ENCODE measurements at regions not wholly inside any gene's neighbourhood (a gene's known extent, or its start where the extent isn't known, plus 50 kb on each side); places are given as distances from the start of the nearest gene placed in this dataset.

DNA sequence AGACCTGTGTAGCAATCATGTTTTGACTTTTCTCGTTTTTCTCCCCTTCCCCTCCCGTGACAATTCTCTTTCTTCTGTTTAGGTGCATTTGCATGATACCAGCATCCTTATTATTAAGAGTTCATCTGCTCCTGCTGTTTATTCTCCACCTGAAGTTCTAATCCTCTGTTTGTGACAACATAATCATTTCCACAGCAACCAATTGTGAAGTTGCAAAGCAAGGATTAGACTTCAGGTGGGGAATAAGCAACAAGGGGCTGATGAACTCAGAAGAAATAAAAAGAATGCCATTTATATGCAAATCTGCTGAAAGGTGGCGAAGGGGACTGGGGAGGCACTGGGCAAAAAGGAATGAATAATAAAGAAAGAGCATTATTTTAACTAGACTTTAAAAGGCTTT is 124.8 kb upstream of the LINC00305 start:
- DNase-seq = no peak
- H3K9me3 Mint-ChIP-seq = no peaks in the 10 kb centered on the region
- POLR2A ChIA-PET = no interaction called here
- H3K36me3 Mint-ChIP-seq = no peaks in the 10 kb centered on the region
- no peak overlapping the region for H3K27ac Mint-ChIP-seq
- H3K4me3 Mint-ChIP-seq = no peak overlapping the region
- no peaks in the 10 kb centered on the region for H3K4me1 Mint-ChIP-seq
- H3K27me3 Mint-ChIP-seq = no peaks in the 10 kb centered on the region
- no peak for ATAC-seq (ENCODE audit: low read depth)

GRCh38 chr18:64271975-64272659 is 123.2 kb upstream of the LINC00305 start:
- H3K4me1 Mint-ChIP-seq = no peaks in the 10 kb centered on the region

GRCh38 chr18:64271246-64271645 is 122.4 kb upstream of the LINC00305 start:
- H3K27ac Mint-ChIP-seq = no peak overlapping the region
- DNase-seq (no peak), ATAC-seq (ENCODE audit: low read depth) (no peak)
- POLR2A ChIA-PET = no interaction called here
- no peaks in the 10 kb centered on the region for H3K27me3 Mint-ChIP-seq
- H3K9me3 Mint-ChIP-seq = no peaks in the 10 kb centered on the region
- H3K36me3 Mint-ChIP-seq = no peaks in the 10 kb centered on the region
- H3K4me1 Mint-ChIP-seq = no peaks in the 10 kb centered on the region
- H3K4me3 Mint-ChIP-seq = no peak overlapping the region

More at GRCh38 chr18:64271975-64272659, 123.2 kb upstream of the LINC00305 start:
- ATAC-seq (ENCODE audit: low read depth) = no peak
- no peaks in the 10 kb centered on the region for H3K36me3 Mint-ChIP-seq
- no peak overlapping the region for H3K4me3 Mint-ChIP-seq
- POLR2A ChIA-PET = no interaction called here
- H3K27ac Mint-ChIP-seq = no peak overlapping the region
- H3K9me3 Mint-ChIP-seq = no peaks in the 10 kb centered on the region
- no peaks in the 10 kb centered on the region for H3K27me3 Mint-ChIP-seq
- no peak for DNase-seq

DNA sequence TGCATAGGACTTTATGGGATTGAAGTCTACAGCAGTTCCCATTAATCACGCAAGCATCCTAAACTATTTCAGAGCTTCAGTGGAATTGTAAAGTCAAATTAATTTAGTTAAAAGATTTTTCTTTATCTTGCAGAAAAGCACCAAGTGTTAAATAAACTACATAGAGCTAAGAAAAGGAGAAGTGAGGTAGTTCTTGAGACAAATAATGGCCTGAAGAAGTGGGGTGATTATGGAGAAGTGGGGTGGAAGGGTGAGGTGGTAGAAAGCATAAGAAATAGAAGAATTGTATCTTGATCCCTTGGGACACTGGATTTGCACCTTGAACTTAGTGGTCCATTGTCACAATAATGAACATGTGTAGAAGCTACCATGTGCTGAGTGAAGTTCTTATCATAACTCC is 121.7 kb upstream of the LINC00305 start:
- H3K27ac Mint-ChIP-seq = no peak overlapping the region

DNA sequence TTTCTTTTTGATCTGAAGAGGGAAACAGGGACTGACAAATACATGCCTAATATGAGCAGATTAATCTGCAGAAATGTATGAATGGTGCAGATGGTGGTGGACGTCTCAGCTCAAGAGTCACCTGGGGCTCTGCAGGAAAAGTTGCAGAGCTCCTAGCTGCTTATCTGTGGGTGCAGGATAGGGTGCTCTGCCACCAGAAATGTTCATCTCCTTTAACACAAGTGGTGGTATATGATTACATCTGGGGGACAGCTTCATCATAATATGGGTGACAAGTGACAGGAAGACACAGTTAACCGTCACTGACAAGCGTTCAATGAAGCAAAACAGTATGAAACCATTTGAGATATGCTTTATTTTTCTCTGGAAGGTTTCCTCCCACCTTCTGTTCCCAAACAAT is 121.2 kb upstream of the LINC00305 start:
- Mint-ChIP-seq H3K27me3 (no peaks in the 10 kb centered on the region), H3K4me3 (no peak overlapping the region), H3K36me3 (no peaks in the 10 kb centered on the region), H3K4me1 (no peaks in the 10 kb centered on the region), H3K27ac (no peak overlapping the region), H3K9me3 (peaks cover 4% of the 10 kb centered on the region)
- ATAC-seq (ENCODE audit: low read depth) = no peak
- POLR2A ChIA-PET = no interaction called here
- no peak for DNase-seq

More for the DNA sequence above, 121.7 kb upstream of the LINC00305 start:
- no peak overlapping the region for H3K4me3 Mint-ChIP-seq
- POLR2A ChIA-PET = no interaction called here
- no peaks in the 10 kb centered on the region for H3K36me3 Mint-ChIP-seq
- no peaks in the 10 kb centered on the region for H3K27me3 Mint-ChIP-seq
- ATAC-seq (ENCODE audit: low read depth) (no peak), DNase-seq (no peak)
- H3K4me1 Mint-ChIP-seq = no peaks in the 10 kb centered on the region
- peaks cover 2% of the 10 kb centered on the region for H3K9me3 Mint-ChIP-seq

DNA sequence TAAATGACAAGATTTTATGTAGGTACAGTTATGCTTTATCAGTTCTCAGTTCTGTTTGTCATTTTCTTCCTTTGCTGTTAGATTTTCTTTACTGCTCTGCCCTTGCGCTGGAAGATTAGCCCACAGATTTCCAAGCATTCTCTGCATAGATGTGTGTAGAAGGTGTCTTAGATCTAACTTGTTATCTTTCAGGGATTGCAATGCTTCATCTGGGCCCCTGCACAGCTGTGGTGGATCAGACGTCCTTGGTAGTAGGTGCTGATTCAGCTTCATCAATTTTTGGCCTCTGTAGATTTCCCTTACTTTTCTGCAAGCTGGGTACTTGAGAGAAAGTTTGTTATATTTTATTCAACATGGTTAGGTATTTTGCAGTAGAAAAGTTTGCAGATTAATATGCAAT is 115.3 kb upstream of the LINC00305 start:
- no peak for ATAC-seq (ENCODE audit: low read depth)
- Mint-ChIP-seq H3K9me3 (peaks cover 4% of the 10 kb centered on the region), H3K27me3 (no peaks in the 10 kb centered on the region), H3K36me3 (no peaks in the 10 kb centered on the region), H3K4me1 (no peaks in the 10 kb centered on the region), H3K27ac (no peak overlapping the region), H3K4me3 (no peak overlapping the region)
- POLR2A ChIA-PET = no interaction called here
- DNase-seq = no peak

GRCh38 chr18:64260810-64261209 is 111.9 kb upstream of the LINC00305 start:
- peaks cover 4% of the 10 kb centered on the region for H3K9me3 Mint-ChIP-seq
- H3K4me3 Mint-ChIP-seq = no peak overlapping the region
- H3K4me1 Mint-ChIP-seq = no peaks in the 10 kb centered on the region
- no peaks in the 10 kb centered on the region for H3K27me3 Mint-ChIP-seq
- POLR2A ChIA-PET = no interaction called here
- ATAC-seq (ENCODE audit: low read depth) (no peak), DNase-seq (no peak)
- H3K27ac Mint-ChIP-seq = no peak overlapping the region
- no peaks in the 10 kb centered on the region for H3K36me3 Mint-ChIP-seq

DNA sequence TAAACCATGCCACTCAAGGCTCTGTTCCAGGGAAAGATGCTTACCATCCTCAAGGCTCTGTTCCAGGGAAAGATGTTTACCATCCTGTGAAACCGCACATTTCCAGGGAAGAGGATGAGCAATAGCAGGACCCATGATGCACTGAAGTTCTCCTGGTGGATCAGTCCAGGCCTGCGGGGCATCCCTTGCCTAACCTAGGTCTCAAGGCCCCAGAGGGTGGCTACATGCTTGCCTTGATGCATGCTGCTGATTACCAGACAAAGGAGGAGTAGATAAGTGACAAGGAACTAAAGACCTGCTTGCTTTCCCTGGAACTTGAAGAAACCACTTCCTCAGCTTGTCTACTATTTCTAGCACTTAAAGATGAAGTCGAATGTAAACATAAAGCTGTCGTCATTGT is 111.0 kb upstream of the LINC00305 start:
- H3K36me3 Mint-ChIP-seq = no peaks in the 10 kb centered on the region
- no peaks in the 10 kb centered on the region for H3K4me1 Mint-ChIP-seq
- POLR2A ChIA-PET = no interaction called here
- no peak overlapping the region for H3K27ac Mint-ChIP-seq
- no peak for DNase-seq
- no peaks in the 10 kb centered on the region for H3K9me3 Mint-ChIP-seq
- ATAC-seq (ENCODE audit: low read depth) = no peak
- no peak overlapping the region for H3K4me3 Mint-ChIP-seq
- no peaks in the 10 kb centered on the region for H3K27me3 Mint-ChIP-seq

DNA sequence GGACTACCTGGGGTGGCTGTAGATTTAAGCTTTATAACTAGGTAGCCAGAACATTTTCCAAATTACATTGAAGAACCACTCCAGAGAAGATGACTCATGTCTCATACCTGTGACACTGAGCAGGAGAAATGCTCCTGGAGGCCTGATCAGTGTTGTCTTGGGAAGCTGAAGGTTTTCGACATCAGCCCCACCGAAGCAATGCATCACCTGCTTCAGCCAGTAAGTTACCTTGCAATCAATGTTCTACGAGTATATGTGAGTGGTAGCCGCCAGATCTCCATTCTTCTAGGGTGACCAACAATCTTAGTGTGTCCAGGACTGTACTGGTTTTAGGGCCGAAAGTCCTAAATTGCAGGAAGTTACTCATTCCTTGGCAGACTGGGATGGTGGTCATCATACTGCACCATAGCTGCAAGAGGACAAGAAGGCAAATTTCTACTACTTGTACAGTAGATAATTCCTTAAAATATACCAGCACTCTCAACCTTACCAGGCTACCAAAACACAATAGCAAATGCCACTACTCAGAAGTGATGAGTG is 109.3 kb upstream of the LINC00305 start:
- POLR2A ChIA-PET = no interaction called here
- Mint-ChIP-seq H3K27me3 (no peaks in the 10 kb centered on the region), H3K4me1 (no peaks in the 10 kb centered on the region), H3K9me3 (no peaks in the 10 kb centered on the region), H3K27ac (no peak overlapping the region), H3K36me3 (no peaks in the 10 kb centered on the region), H3K4me3 (no peak overlapping the region)
- no peak for DNase-seq
- no peak for ATAC-seq (ENCODE audit: low read depth)

DNA sequence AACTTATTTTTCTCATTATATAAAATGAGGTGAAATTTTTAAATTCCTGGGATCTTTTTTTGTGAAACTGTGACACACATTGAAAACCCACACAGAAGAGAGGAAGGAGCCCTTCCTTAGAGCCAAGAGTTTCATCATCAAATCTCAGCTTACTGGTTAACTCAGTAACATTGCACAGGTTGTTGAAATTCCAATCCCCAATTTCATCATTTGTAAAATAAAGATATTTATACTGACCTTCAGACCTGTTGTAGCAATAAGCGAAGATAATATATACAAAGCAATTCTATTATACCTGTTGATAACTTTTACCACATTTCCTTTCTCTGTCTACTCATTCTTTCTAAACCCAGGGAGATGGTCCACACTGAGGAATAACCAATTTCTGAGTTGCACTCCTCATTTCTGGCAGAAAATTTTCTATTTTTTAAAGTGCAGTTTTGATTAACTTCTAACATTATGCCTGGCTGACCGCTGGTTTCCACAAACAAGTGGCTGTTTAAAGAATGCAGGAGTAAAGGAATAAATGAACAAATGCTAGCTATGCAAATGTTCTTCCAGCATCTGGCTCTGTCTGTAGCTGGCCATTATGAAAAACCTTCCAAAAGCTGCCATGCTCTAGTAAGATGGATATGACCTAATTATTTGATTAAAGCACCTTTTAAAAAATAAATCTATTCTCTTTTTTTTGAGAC is 105.7 kb upstream of the LINC00305 start:
- no peaks in the 10 kb centered on the region for H3K9me3 Mint-ChIP-seq
- POLR2A ChIA-PET = no interaction called here

GRCh38 chr18:64253873-64254272 is 105.0 kb upstream of the LINC00305 start:
- DNase-seq (no peak), ATAC-seq (ENCODE audit: low read depth) (no peak)
- Mint-ChIP-seq H3K9me3 (no peaks in the 10 kb centered on the region), H3K4me3 (no peak overlapping the region), H3K4me1 (no peaks in the 10 kb centered on the region), H3K27me3 (no peaks in the 10 kb centered on the region), H3K27ac (no peak overlapping the region), H3K36me3 (no peaks in the 10 kb centered on the region)
- POLR2A ChIA-PET = no interaction called here

More for the DNA sequence above, 105.7 kb upstream of the LINC00305 start:
- DNase-seq (no peak), ATAC-seq (ENCODE audit: low read depth) (no peak)
- no peaks in the 10 kb centered on the region for H3K27me3 Mint-ChIP-seq
- H3K4me3 Mint-ChIP-seq = no peak overlapping the region
- no peaks in the 10 kb centered on the region for H3K36me3 Mint-ChIP-seq
- H3K4me1 Mint-ChIP-seq = no peaks in the 10 kb centered on the region
- no peak overlapping the region for H3K27ac Mint-ChIP-seq

DNA sequence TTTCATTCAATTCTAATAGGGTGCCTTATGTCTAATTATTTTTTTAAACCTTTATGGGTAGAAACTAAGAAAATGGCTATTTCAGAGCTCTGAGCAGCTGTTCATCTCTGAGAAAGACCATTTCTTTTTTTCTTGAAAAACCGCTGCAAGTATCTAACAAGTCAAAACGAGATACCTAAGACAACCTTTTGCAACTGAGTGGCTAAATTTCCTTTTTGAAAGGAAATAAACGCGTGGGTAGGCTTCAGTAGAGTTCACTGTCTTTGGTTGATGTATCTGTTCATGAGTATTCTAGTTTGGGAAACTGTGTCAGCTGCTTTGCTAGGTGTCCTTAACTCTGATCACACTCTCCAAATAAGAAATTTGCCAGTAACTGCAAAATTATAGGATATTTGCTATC is 104.3 kb upstream of the LINC00305 start:
- no peak for DNase-seq
- Mint-ChIP-seq H3K27ac (no peak overlapping the region), H3K4me3 (no peak overlapping the region), H3K36me3 (no peaks in the 10 kb centered on the region), H3K4me1 (no peaks in the 10 kb centered on the region), H3K27me3 (no peaks in the 10 kb centered on the region), H3K9me3 (no peaks in the 10 kb centered on the region)
- ATAC-seq (ENCODE audit: low read depth) = no peak
- POLR2A ChIA-PET = no interaction called here

DNA sequence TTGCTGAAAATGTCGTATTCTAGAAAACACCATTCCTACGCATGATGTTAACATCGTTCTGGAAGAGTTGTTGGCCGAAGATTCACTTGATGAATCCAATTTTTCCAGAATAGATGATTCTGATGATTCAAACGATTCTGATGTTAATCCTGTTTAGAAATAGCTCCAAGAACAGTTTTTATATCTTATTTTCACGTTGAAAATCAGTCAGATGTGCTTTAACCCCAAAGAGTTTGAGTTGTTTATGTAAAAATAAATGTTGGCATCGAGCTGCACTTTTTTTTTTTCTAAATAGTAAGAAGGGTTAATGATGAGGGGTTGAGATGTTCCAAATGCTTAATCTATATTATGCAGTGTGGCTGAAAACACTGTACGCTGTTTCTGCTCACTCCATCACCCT is 99.9 kb upstream of the LINC00305 start:
- DNase-seq = no peak
- POLR2A ChIA-PET = no interaction called here
- Mint-ChIP-seq H3K9me3 (no peaks in the 10 kb centered on the region), H3K36me3 (no peaks in the 10 kb centered on the region), H3K4me3 (no peak overlapping the region), H3K27me3 (no peaks in the 10 kb centered on the region), H3K4me1 (no peaks in the 10 kb centered on the region), H3K27ac (no peak overlapping the region)
- ATAC-seq (ENCODE audit: low read depth) = no peak

- Mint-ChIP-seq H3K36me3 (no peaks in the 10 kb centered on the region), H3K27ac (no peak overlapping the region), H3K4me1 (no peaks in the 10 kb centered on the region), H3K27me3 (no peaks in the 10 kb centered on the region), H3K9me3 (no peaks in the 10 kb centered on the region), H3K4me3 (no peak overlapping the region)
- ATAC-seq (ENCODE audit: low read depth) (no peak), DNase-seq (no peak)
- POLR2A ChIA-PET = no interaction called here
Observed at GRCh38 chr18:64245126-64245861, 96.4 kb upstream of the LINC00305 start.

All from activated naive CD8-positive, alpha-beta T cell treated with anti-CD3 and anti-CD28 coated beads, Interleukin-2, amount 10 ng/mL, durations not matched to agents 7 days and 5 days (primary cell).